ENCODE measurements at regions not wholly inside any gene's neighbourhood (a gene's known extent, or its start where the extent isn't known, plus 50 kb on each side); places are given as distances from the start of the nearest gene placed in this dataset.

DNA sequence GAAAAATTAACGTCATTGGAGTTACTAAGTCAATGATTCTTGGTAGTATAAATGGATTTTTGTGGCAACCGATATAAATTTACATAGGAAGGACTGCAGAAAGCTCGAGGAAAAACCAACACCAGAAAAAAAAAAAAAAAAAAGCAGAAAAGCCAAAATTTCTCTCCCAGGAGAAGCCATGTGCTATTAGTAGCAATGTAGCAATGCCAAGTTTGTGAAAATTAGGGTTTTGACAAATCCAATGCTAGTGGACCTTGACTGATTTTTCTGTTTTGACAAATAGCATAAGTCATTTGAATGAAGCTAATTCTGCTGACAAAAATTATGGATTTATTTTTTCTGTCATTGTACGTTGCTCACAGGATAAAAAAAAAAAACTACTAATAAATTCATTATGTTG lies 1561.9 kb downstream of the MRPL39 start:
- Histone ChIP-seq H3K9ac (ENCODE audit: low read length) (no peak overlapping the region), H3K4ac (ENCODE audit: low read depth, low read length) (no peak overlapping the region), H3K27me3 (ENCODE audit: insufficient read depth, low read length, poor library complexity) (no peaks in the 10 kb centered on the region), H3K79me2 (ENCODE audit: control insufficient read depth, insufficient read depth, low read length) (no peaks in the 10 kb centered on the region), H2AK5ac (ENCODE audit: low read length) (no peak overlapping the region), H3K4me2 (ENCODE audit: low read length) (no peak overlapping the region), H3K4me3 (ENCODE audit: low read length) (no peak overlapping the region), H4K5ac (ENCODE audit: low read length) (no peak overlapping the region), H3K36me3 (ENCODE audit: control insufficient read depth, insufficient read depth, low read length) (no peaks in the 10 kb centered on the region), H2BK120ac (ENCODE audit: low read depth, low read length) (no peak overlapping the region), H3K56ac (ENCODE audit: low read length) (no peak overlapping the region), H3K27ac (ENCODE audit: low read depth, low read length) (no peak overlapping the region), H2BK5ac (ENCODE audit: low read length) (no peak overlapping the region), H3K4me1 (ENCODE audit: control insufficient read depth, low read depth, low read length) (no peaks in the 10 kb centered on the region), H3K18ac (ENCODE audit: low read length) (no peak overlapping the region), H4K8ac (ENCODE audit: low read depth, low read length) (no peak overlapping the region), H3K23ac (ENCODE audit: low read length) (no peak overlapping the region), H2BK15ac (replicated peaks; ENCODE audit: low read depth) (no peak overlapping the region), H3K79me1 (ENCODE audit: low read length) (no peaks in the 10 kb centered on the region)
- no peak for DNase-seq
- WGBS (ENCODE audit: extremely low coverage, insufficient coverage, low lambda C conversion rate), result no CpG with 5 or more reads among the region's 4 CpGs

DNA sequence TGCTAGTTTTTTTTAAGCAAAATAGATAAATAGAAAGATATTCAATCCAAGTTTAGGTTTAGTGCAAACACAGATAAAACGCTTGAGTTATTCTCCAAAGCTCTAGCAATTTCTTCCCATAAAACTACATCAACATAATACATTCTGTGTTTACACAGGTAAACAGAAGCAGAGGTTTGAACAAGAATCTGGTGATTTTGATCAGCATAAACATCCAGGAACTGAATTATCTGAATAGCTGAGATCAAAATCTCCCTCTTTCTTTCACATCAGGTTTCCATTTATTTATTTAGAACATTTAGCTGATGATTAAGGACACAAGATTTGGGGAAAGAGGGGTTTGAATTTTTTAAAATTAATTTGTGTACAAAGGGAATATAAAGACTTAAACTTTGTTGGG lies 1564.6 kb downstream of the MRPL39 start:
- Histone ChIP-seq H3K79me1 (ENCODE audit: low read length) (no peaks in the 10 kb centered on the region), H3K9ac (ENCODE audit: low read length) (no peak overlapping the region), H4K5ac (ENCODE audit: low read length) (no peak overlapping the region), H3K4me3 (ENCODE audit: low read length) (no peak overlapping the region), H3K23ac (ENCODE audit: low read length) (no peak overlapping the region), H3K18ac (ENCODE audit: low read length) (no peak overlapping the region), H3K4me1 (ENCODE audit: control insufficient read depth, low read depth, low read length) (no peaks in the 10 kb centered on the region), H3K27me3 (ENCODE audit: insufficient read depth, low read length, poor library complexity) (no peaks in the 10 kb centered on the region), H3K36me3 (ENCODE audit: control insufficient read depth, insufficient read depth, low read length) (no peaks in the 10 kb centered on the region), H2BK15ac (replicated peaks; ENCODE audit: low read depth) (no peak overlapping the region), H2BK5ac (ENCODE audit: low read length) (no peak overlapping the region), H2AK5ac (ENCODE audit: low read length) (no peak overlapping the region), H3K4me2 (ENCODE audit: low read length) (no peak overlapping the region), H3K27ac (ENCODE audit: low read depth, low read length) (no peak overlapping the region), H3K56ac (ENCODE audit: low read length) (no peak overlapping the region), H3K4ac (ENCODE audit: low read depth, low read length) (no peak overlapping the region), H4K8ac (ENCODE audit: low read depth, low read length) (no peak overlapping the region), H2BK120ac (ENCODE audit: low read depth, low read length) (no peak overlapping the region), H3K79me2 (ENCODE audit: control insufficient read depth, insufficient read depth, low read length) (no peaks in the 10 kb centered on the region)
- DNase-seq, result no peak
- no CpG with 5 or more reads among the region's 1 CpG for WGBS (ENCODE audit: extremely low coverage, insufficient coverage, low lambda C conversion rate)

DNA sequence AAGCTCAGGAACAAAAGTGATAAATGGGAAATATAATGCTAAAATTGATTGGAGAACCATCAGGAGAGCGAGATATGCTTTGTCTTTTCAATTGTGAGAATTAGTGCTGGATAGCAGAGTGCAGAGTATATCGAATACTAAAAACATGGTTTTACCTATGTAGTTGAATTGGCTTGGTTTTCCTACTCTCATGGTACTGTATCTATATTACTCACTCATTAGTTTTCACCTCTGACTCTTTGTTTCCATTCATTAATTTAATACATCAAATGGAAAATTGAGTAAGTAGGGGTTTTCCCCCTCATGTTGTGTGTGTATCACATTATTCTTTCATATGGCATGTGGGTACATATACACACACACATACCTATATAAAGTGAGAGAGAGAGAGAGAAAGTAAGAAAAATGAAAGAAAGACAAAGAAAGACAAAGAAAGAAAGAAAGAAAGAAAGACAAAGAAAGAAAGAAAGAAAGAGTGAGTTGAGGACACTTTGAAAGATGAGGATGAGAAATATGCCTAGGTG lies 1574.5 kb downstream of the MRPL39 start:
- Histone ChIP-seq H3K23ac (ENCODE audit: low read length) (no peak overlapping the region), H3K4me1 (ENCODE audit: control insufficient read depth, low read depth, low read length) (no peaks in the 10 kb centered on the region), H2AK5ac (ENCODE audit: low read length) (no peak overlapping the region), H4K5ac (ENCODE audit: low read length) (no peak overlapping the region), H3K36me3 (ENCODE audit: control insufficient read depth, insufficient read depth, low read length) (no peaks in the 10 kb centered on the region), H2BK5ac (ENCODE audit: low read length) (no peak overlapping the region), H3K27me3 (ENCODE audit: insufficient read depth, low read length, poor library complexity) (no peaks in the 10 kb centered on the region), H3K4me3 (ENCODE audit: low read length) (no peak overlapping the region), H3K27ac (ENCODE audit: low read depth, low read length) (no peak overlapping the region), H4K8ac (ENCODE audit: low read depth, low read length) (no peak overlapping the region), H3K4me2 (ENCODE audit: low read length) (no peak overlapping the region), H2BK15ac (replicated peaks; ENCODE audit: low read depth) (no peak overlapping the region), H3K79me2 (ENCODE audit: control insufficient read depth, insufficient read depth, low read length) (no peaks in the 10 kb centered on the region), H3K9ac (ENCODE audit: low read length) (no peak overlapping the region), H3K79me1 (ENCODE audit: low read length) (no peaks in the 10 kb centered on the region), H2BK120ac (ENCODE audit: low read depth, low read length) (no peak overlapping the region), H3K18ac (ENCODE audit: low read length) (no peak overlapping the region), H3K4ac (ENCODE audit: low read depth, low read length) (no peak overlapping the region), H3K56ac (ENCODE audit: low read length) (no peak overlapping the region)
- no peak for DNase-seq
- no CpG with 5 or more reads among the region's 2 CpGs for WGBS (ENCODE audit: extremely low coverage, insufficient coverage, low lambda C conversion rate)

DNA sequence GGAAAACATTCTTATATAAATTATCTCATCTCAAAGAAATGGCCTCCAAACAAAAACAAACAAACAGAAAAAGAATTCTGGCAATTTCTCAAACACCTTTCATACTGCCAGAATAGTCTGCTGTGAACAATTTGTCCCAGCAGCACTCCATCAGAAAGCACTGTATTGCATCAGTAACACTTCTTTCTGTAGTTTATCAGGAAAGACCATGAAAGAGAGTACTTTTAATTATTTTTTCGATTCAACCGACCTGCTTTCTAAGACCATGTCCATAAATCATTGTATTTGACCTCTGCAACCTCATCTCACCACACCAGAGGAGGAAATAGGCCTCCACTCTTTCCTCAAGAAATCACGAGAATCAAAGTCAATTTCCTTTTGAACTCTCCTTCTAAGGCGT lies 1579.9 kb downstream of the MRPL39 start:
- Histone ChIP-seq H3K4me1 (ENCODE audit: control insufficient read depth, low read depth, low read length) (no peaks in the 10 kb centered on the region), H3K4me3 (ENCODE audit: low read length) (no peak overlapping the region), H3K27ac (ENCODE audit: low read depth, low read length) (no peak overlapping the region), H3K4ac (ENCODE audit: low read depth, low read length) (no peak overlapping the region), H2BK15ac (replicated peaks; ENCODE audit: low read depth) (no peak overlapping the region), H3K79me1 (ENCODE audit: low read length) (no peaks in the 10 kb centered on the region), H3K18ac (ENCODE audit: low read length) (no peak overlapping the region), H4K8ac (ENCODE audit: low read depth, low read length) (no peak overlapping the region), H4K5ac (ENCODE audit: low read length) (no peak overlapping the region), H3K9ac (ENCODE audit: low read length) (no peak overlapping the region), H2BK5ac (ENCODE audit: low read length) (no peak overlapping the region), H2AK5ac (ENCODE audit: low read length) (no peak overlapping the region), H3K4me2 (ENCODE audit: low read length) (no peak overlapping the region), H2BK120ac (ENCODE audit: low read depth, low read length) (no peak overlapping the region), H3K27me3 (ENCODE audit: insufficient read depth, low read length, poor library complexity) (no peaks in the 10 kb centered on the region), H3K23ac (ENCODE audit: low read length) (no peak overlapping the region), H3K79me2 (ENCODE audit: control insufficient read depth, insufficient read depth, low read length) (no peaks in the 10 kb centered on the region), H3K36me3 (ENCODE audit: control insufficient read depth, insufficient read depth, low read length) (no peaks in the 10 kb centered on the region), H3K56ac (ENCODE audit: low read length) (no peak overlapping the region)
- no peak for DNase-seq
- no CpG with 5 or more reads among the region's 4 CpGs for WGBS (ENCODE audit: extremely low coverage, insufficient coverage, low lambda C conversion rate)

DNA sequence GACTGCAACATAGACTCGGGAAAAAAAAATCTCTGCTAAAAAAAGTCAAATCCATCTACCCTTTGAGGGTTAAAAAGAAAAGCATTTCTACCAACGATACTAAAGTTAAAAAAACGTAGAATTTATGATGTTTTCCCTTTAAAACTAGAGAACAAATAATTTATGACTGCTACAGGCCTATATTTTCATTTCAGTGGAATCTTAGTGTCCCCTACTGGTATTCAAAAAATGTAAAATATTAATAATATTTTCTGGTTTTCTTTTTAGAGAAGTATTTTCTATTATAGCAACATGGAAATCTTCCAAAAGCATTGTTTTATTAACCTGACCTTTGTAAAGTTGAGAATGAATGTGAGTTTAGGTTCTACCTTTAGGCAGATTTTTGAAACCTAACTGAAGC lies 1582.2 kb downstream of the MRPL39 start:
- Histone ChIP-seq H3K4me3 (ENCODE audit: low read length) (no peak overlapping the region), H2BK15ac (replicated peaks; ENCODE audit: low read depth) (no peak overlapping the region), H3K23ac (ENCODE audit: low read length) (no peak overlapping the region), H2BK120ac (ENCODE audit: low read depth, low read length) (no peak overlapping the region), H3K4me1 (ENCODE audit: control insufficient read depth, low read depth, low read length) (no peaks in the 10 kb centered on the region), H3K4me2 (ENCODE audit: low read length) (no peak overlapping the region), H3K27ac (ENCODE audit: low read depth, low read length) (no peak overlapping the region), H4K5ac (ENCODE audit: low read length) (no peak overlapping the region), H3K4ac (ENCODE audit: low read depth, low read length) (no peak overlapping the region), H3K27me3 (ENCODE audit: insufficient read depth, low read length, poor library complexity) (no peaks in the 10 kb centered on the region), H2AK5ac (ENCODE audit: low read length) (no peak overlapping the region), H3K36me3 (ENCODE audit: control insufficient read depth, insufficient read depth, low read length) (no peaks in the 10 kb centered on the region), H3K79me2 (ENCODE audit: control insufficient read depth, insufficient read depth, low read length) (no peaks in the 10 kb centered on the region), H2BK5ac (ENCODE audit: low read length) (no peak overlapping the region), H3K79me1 (ENCODE audit: low read length) (no peaks in the 10 kb centered on the region), H3K18ac (ENCODE audit: low read length) (no peak overlapping the region), H4K8ac (ENCODE audit: low read depth, low read length) (no peak overlapping the region), H3K9ac (ENCODE audit: low read length) (no peak overlapping the region), H3K56ac (ENCODE audit: low read length) (no peak overlapping the region)
- no peak for DNase-seq
- WGBS (ENCODE audit: extremely low coverage, insufficient coverage, low lambda C conversion rate), result no CpG with 5 or more reads among the region's 3 CpGs

DNA sequence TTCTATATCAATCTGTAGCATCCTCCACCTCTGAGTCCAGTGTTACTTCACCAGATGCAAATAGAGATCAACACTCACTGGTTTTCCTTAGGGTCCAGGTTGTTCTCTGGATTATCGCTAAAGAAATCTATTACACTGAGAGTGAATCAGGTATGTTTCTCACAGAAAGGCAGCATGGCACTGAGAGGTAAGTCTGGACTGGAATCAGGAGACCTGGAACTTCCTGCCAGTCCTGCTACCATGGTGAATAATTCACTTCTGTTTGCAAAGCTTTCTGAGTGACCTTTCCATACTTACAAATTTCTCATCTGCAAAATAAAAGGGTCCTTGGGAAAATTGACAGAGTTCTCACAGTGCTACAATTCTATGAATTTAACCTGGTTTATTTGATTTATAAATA lies 1583.3 kb downstream of the MRPL39 start:
- H3K56ac ChIP-seq (ENCODE audit: low read length), result no peak overlapping the region
- H4K8ac ChIP-seq (ENCODE audit: low read depth, low read length), result no peak overlapping the region
- WGBS (ENCODE audit: extremely low coverage, insufficient coverage, low lambda C conversion rate), result no CpG with 5 or more reads among the region's 1 CpG
- H2BK15ac ChIP-seq (replicated peaks; ENCODE audit: low read depth), result no peak overlapping the region
- no peak overlapping the region for H4K5ac ChIP-seq (ENCODE audit: low read length)
- no peak overlapping the region for H3K4me2 ChIP-seq (ENCODE audit: low read length)
- no peak overlapping the region for H2AK5ac ChIP-seq (ENCODE audit: low read length)
- no peak overlapping the region for H3K9ac ChIP-seq (ENCODE audit: low read length)
- no peak overlapping the region for H2BK120ac ChIP-seq (ENCODE audit: low read depth, low read length)
- H3K18ac ChIP-seq (ENCODE audit: low read length), result no peak overlapping the region
- H3K27ac ChIP-seq (ENCODE audit: low read depth, low read length), result no peak overlapping the region
- H3K36me3 ChIP-seq (ENCODE audit: control insufficient read depth, insufficient read depth, low read length), result no peaks in the 10 kb centered on the region
- no peak overlapping the region for H3K4me3 ChIP-seq (ENCODE audit: low read length)
- no peak overlapping the region for H3K4ac ChIP-seq (ENCODE audit: low read depth, low read length)
- no peak for DNase-seq
- no peak overlapping the region for H3K23ac ChIP-seq (ENCODE audit: low read length)
- no peaks in the 10 kb centered on the region for H3K4me1 ChIP-seq (ENCODE audit: control insufficient read depth, low read depth, low read length)
- no peaks in the 10 kb centered on the region for H3K79me2 ChIP-seq (ENCODE audit: control insufficient read depth, insufficient read depth, low read length)
- H3K79me1 ChIP-seq (ENCODE audit: low read length), result no peaks in the 10 kb centered on the region
- no peaks in the 10 kb centered on the region for H3K27me3 ChIP-seq (ENCODE audit: insufficient read depth, low read length, poor library complexity)
- no peak overlapping the region for H2BK5ac ChIP-seq (ENCODE audit: low read length)
